LNCAP (cell line): ENCODE measurements at regions not wholly inside any gene's neighbourhood (a gene's known extent, or its start where the extent isn't known, plus 50 kb on each side); places are given as distances from the start of the nearest gene placed in this dataset.

Source experiments
- CTCF ChIP-seq: fragments of 450-650 bp; IDR thresholded peaks from 2 replicates; pipeline ENCODE4 v1.5.1; 2017; ENCODE audit warnings: mild to moderate bottlenecking

GRCh38 chr4:64464581-64464980 lies 55.3 kb upstream of the TECRL start:
- no peak for TF ChIP-seq CTCF
